ENCODE measurements at regions not wholly inside any gene's neighbourhood (a gene's known extent, or its start where the extent isn't known, plus 50 kb on each side); places are given as distances from the start of the nearest gene placed in this dataset.
A peak's percentile ranks its signal among the peaks of the same experiment; 100 is the strongest.

- TF ChIP-seq CTCF (IDR thresholded peaks at IDR 0.05; ENCODE audit: insufficient read depth, missing control alignments) = no peak
- DNase-seq (ENCODE audit: insufficient read length, low spot score) (no peak), FAIRE-seq (peak; percentile 80)
These were observed 102.9 kb downstream of the CCER1 start for GRCh38 chr12:90851800-90852718.

GRCh38 chr12:90842477-90842876 is 112.5 kb downstream of the CCER1 start:
- DNase-seq (ENCODE audit: insufficient read length, low spot score) = peak; percentile 26
- no peak for TF ChIP-seq CTCF (IDR thresholded peaks at IDR 0.05; ENCODE audit: insufficient read depth, missing control alignments)
- FAIRE-seq = peak; percentile 66

GRCh38 chr12:90841336-90841735 is 113.6 kb downstream of the CCER1 start:
- no peak for DNase-seq (ENCODE audit: insufficient read length, low spot score)
- no peak for FAIRE-seq
- TF ChIP-seq CTCF (IDR thresholded peaks at IDR 0.05; ENCODE audit: insufficient read depth, missing control alignments) = no peak

- TF ChIP-seq CTCF (IDR thresholded peaks at IDR 0.05; ENCODE audit: insufficient read depth, missing control alignments) = no peak
- DNase-seq (ENCODE audit: insufficient read length, low spot score) (no peak), FAIRE-seq (no peak)
These were observed 115.6 kb downstream of the CCER1 start for GRCh38 chr12:90839346-90839745.

GRCh38 chr12:90836689-90837088 is 118.3 kb downstream of the CCER1 start:
- no peak for TF ChIP-seq CTCF (IDR thresholded peaks at IDR 0.05; ENCODE audit: insufficient read depth, missing control alignments)
- no peak for DNase-seq (ENCODE audit: insufficient read length, low spot score)
- no peak for FAIRE-seq

- TF ChIP-seq CTCF (IDR thresholded peaks at IDR 0.05; ENCODE audit: insufficient read depth, missing control alignments) = no peak
- FAIRE-seq = no peak
- no peak for DNase-seq (ENCODE audit: insufficient read length, low spot score)
These were observed 121.7 kb downstream of the CCER1 start for GRCh38 chr12:90833228-90833627.

- TF ChIP-seq CTCF (IDR thresholded peaks at IDR 0.05; ENCODE audit: insufficient read depth, missing control alignments) = no peak
- FAIRE-seq = no peak
- DNase-seq (ENCODE audit: insufficient read length, low spot score) = no peak
These were observed 122.5 kb downstream of the CCER1 start for GRCh38 chr12:90832427-90832826.

Data from D721Med (cell line).